ENCODE measurements at regions not wholly inside any gene's neighbourhood (a gene's known extent, or its start where the extent isn't known, plus 50 kb on each side); places are given as distances from the start of the nearest gene placed in this dataset.

GRCh38 chr2:150046211-150046610, 441.3 kb downstream of the RND3 start:
- TF ChIP-seq CSRNP3 (CRISPR knock-in tag; IDR thresholded peaks at IDR 0.05) (no peak), ZC3H10 (CRISPR knock-in tag; IDR thresholded peaks at IDR 0.05) (no peak), ESRRG (CRISPR knock-in tag; IDR thresholded peaks at IDR 0.05) (no peak), ZNF565 (CRISPR knock-in tag; conservative IDR thresholded peaks at IDR 0.05; ENCODE audit: low read depth) (no peak), GLIS3 (CRISPR knock-in tag; IDR thresholded peaks at IDR 0.05) (no peak), PPARA (CRISPR knock-in tag; IDR thresholded peaks at IDR 0.05; ENCODE audit: borderline replicate concordance) (no peak), PATZ1 (CRISPR knock-in tag; IDR thresholded peaks at IDR 0.05; ENCODE audit: borderline replicate concordance) (no peak), ARNTL (CRISPR knock-in tag; IDR thresholded peaks at IDR 0.05; ENCODE audit: borderline replicate concordance, low read depth) (no peak), TOX (CRISPR knock-in tag; IDR thresholded peaks at IDR 0.05; ENCODE audit: borderline replicate concordance) (no peak), ISL1 (CRISPR knock-in tag; IDR thresholded peaks at IDR 0.05) (no peak), ZFP30 (CRISPR knock-in tag; IDR thresholded peaks at IDR 0.05) (no peak), ZFP3 (CRISPR knock-in tag; IDR thresholded peaks at IDR 0.05) (no peak), CREB5 (CRISPR knock-in tag; IDR thresholded peaks at IDR 0.05; ENCODE audit: low read depth) (no peak)

Data from SK-N-SH treated with all-trans-retinoic acid at 6 μM for 48 hours (cell line).